Activated CD4-positive, alpha-beta memory T cell treated with anti-CD3 and anti-CD28 coated beads, Interleukin-2, amount 10 ng/mL, durations not matched to agents 7 days and 5 days (primary cell): ENCODE measurements at regions not wholly inside any gene's neighbourhood (a gene's known extent, or its start where the extent isn't known, plus 50 kb on each side); places are given as distances from the start of the nearest gene placed in this dataset.

Experiments used
- CTCF ChIA-PET: fragments of 350-600 bp; sonication (Branson Sonifier 250); formaldehyde crosslinking; loops from one replicate; lab custom pipeline; 2021; ENCODE audit warnings: antibody characterized with exemption, inconsistent platforms; lab: Charles Lee
- POLR2A ChIA-PET: fragments of 350-600 bp; sonication (Branson Sonifier 250); formaldehyde crosslinking; loops from one replicate; lab custom pipeline; 2021; ENCODE audit warnings: antibody characterized with exemption; lab: Charles Lee
- DNase-seq: peaks from one replicate; pipeline ENCODE4 v3.0.0-alpha.2; 2020
- H3K27ac Mint-ChIP-seq: one replicate; pipeline ENCODE4 v1.8.0; 2021; ENCODE audit warnings: mild to moderate bottlenecking, mixed read lengths
- H3K27me3 Mint-ChIP-seq: one replicate; pipeline ENCODE4 v1.8.0; 2021; ENCODE audit warnings: mixed read lengths
- H3K36me3 Mint-ChIP-seq: one replicate; pipeline ENCODE4 v1.8.0; 2021; ENCODE audit warnings: low read depth, mixed read lengths
- H3K4me1 Mint-ChIP-seq: one replicate; pipeline ENCODE4 v1.8.0; 2021; ENCODE audit warnings: mixed read lengths
- H3K4me3 Mint-ChIP-seq: one replicate; pipeline ENCODE4 v1.8.0; 2021; ENCODE audit warnings: mild to moderate bottlenecking, mixed read lengths
- H3K9me3 Mint-ChIP-seq: one replicate; pipeline ENCODE4 v1.8.0; 2021; ENCODE audit warnings: mixed read lengths

DNA sequence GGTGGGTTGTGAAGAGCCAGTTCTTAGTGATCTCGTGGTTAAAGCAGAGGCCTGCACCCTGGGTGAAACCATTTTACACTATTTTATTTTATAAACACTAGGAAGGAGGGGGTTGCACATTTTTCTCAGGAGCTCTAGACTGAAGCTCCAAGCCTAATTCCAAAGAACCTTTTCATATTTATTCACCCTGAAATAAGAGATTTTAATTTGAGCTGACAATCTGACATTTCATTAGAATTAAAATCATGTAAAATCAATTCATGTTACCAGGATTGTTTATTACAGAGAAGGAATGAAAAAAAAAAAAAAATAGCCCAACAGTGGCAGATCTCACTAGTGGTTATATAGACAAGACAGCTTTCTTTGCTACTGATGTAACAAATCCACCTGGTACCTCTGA, 222.5 kb upstream of the SOX4 start:
- no peaks in the 10 kb centered on the region for H3K4me1 Mint-ChIP-seq
- H3K36me3 Mint-ChIP-seq, result no peaks in the 10 kb centered on the region
- H3K27me3 Mint-ChIP-seq, result peaks cover 4% of the 10 kb centered on the region
- no peaks in the 10 kb centered on the region for H3K9me3 Mint-ChIP-seq
- ChIA-PET CTCF (no interaction called here), POLR2A (no interaction called here)
- H3K4me3 Mint-ChIP-seq, result no peak overlapping the region
- no peak for DNase-seq
- no peak overlapping the region for H3K27ac Mint-ChIP-seq

DNA sequence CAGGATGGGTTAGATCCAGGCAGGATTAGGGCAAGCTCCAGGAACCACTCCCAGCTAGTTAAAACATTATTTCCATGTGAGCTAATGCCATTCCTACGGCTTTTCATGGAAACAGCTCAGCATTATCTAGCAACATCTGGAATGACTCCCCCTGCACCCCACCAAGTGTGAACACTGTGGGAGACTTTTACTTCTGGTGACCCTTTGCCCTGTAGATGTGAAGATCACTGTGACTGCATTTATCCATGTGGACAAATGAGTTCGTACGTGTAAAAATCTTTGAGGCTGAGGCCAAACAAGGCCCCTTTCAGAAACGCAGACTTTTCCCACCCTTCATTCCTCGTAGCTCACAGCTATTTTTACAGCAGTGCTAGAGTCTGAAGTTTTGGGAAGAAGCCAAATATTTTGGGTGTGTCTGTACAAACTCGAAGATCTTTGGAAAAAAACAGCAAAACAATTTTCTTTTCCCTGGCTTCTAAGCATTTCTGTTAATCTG, 221.8 kb upstream of the SOX4 start:
- H3K4me1 Mint-ChIP-seq, result no peaks in the 10 kb centered on the region
- H3K9me3 Mint-ChIP-seq, result no peaks in the 10 kb centered on the region
- CTCF ChIA-PET, result no interaction called here
- DNase-seq, result no peak
- no peak overlapping the region for H3K27ac Mint-ChIP-seq
- no peak overlapping the region for H3K4me3 Mint-ChIP-seq
- POLR2A ChIA-PET, result no interaction called here
- peaks cover 4% of the 10 kb centered on the region for H3K27me3 Mint-ChIP-seq
- no peaks in the 10 kb centered on the region for H3K36me3 Mint-ChIP-seq

DNA sequence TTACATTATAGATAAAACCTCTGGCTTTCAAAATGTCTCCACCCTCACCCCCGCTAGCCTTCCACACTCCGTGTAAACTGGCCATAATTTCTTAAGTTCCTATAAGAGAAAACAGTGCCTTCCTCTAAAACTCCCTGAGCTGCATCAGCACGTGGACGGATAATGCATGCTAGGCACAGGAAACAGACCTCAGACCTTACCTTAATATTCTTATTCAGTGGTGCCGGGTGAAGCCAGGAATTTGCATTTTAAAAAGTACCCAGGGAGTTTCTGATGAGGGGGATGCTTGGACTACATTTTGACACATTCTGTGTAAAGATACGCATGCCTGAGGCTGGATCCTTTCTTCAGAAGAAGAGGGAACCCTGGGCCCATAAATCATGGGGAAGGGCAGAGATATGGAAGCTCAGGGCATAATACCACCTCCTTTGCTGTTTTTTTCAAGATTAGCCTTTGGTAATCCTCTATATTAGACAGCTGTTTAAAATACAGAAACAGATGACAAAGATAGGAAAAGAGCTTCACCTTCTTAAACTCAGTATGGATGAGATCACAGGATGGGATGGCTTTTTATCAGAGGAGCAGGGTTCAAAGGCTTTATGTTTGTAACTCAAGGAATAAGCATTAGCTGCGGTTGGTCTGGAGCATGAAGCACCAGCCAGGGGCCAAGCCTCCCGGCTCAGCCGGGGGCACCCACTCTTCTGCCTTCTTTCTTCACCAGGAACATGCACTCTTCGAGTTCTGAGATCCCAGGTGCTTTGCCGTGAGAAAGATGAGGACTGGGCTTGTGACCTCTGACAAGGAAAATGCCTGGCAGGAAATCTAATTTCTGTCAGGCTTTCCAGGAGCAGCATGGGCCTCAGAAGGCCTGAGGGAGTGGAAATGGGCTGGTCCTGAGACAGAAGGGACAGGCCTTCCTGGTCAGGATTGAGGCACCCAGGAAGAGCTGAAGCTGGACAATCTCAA, 218.1 kb upstream of the SOX4 start:
- CTCF ChIA-PET, result no interaction called here
- Mint-ChIP-seq H3K27me3 (peaks cover 1% of the 10 kb centered on the region), H3K4me1 (no peaks in the 10 kb centered on the region), H3K4me3 (no peak overlapping the region), H3K9me3 (no peaks in the 10 kb centered on the region), H3K36me3 (no peaks in the 10 kb centered on the region), H3K27ac (no peak overlapping the region)
- POLR2A ChIA-PET, result no interaction called here
- no peak for DNase-seq

DNA sequence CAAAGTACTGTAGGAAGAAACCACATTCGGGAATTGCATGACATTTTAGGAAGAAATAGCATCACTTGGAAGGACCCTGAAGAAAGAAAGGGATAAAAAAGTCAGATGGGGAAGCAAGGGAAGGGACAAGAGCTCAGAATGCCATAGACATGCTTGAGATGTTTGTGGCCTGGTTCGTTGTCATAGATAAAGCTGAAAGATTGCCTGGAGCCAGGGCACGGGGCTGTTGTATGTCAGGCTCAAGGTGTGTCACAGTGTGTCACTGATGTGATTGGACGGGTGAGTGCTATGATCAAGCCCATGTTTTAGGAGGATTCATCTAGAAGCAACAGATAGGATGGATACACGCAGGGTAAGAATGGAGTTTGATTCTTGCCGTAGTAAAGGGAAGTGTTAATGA, 216.2 kb upstream of the SOX4 start:
- CTCF ChIA-PET, result no interaction called here
- no peaks in the 10 kb centered on the region for H3K36me3 Mint-ChIP-seq

DNA sequence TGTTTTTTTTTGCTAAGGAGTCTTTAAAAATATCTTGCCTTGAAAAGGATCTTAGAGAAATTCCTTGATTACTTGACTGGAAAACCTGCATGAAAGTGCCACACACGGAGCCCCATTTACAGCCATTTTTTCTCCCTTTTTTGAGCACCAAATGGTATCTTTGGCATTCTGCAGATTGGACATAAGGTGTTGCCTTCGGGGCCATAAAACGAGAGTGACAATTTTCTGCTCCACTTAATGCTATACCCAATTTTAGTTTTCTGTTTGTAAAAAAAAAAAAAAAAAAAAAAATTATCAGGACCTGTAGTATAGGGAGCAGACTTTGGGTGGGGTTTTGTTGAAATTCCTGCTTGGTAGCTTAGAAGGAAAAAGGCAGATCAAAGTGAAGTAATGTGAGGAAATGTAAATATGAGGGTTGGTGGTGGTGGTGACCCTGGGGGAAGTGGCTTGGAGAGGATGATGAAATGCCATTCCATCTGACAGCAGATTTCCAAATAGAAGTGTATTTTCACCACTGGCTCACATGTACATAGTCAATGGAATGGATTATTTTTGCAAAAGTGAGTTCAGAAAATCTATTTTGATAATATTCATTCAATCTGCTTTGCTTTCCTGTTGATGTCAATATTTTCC, 212.1 kb upstream of the SOX4 start:
- Mint-ChIP-seq H3K4me1 (no peaks in the 10 kb centered on the region), H3K27ac (no peak overlapping the region), H3K4me3 (no peak overlapping the region), H3K27me3 (no peaks in the 10 kb centered on the region), H3K36me3 (no peaks in the 10 kb centered on the region), H3K9me3 (no peaks in the 10 kb centered on the region)
- POLR2A ChIA-PET, result no interaction called here
- no peak for DNase-seq
- CTCF ChIA-PET, result interaction anchor here (0.6 kb wide), 1 partner anchor 133 kb away, joined by 3 read pairs; no protein-coding TSS in a partner anchor

More for the DNA sequence above, 216.2 kb upstream of the SOX4 start:
- H3K27ac Mint-ChIP-seq, result no peak overlapping the region
- H3K27me3 Mint-ChIP-seq, result peaks cover 1% of the 10 kb centered on the region
- H3K4me3 Mint-ChIP-seq, result no peak overlapping the region
- H3K9me3 Mint-ChIP-seq, result no peaks in the 10 kb centered on the region
- H3K4me1 Mint-ChIP-seq, result no peaks in the 10 kb centered on the region
- POLR2A ChIA-PET, result no interaction called here
- DNase-seq, result no peak

DNA sequence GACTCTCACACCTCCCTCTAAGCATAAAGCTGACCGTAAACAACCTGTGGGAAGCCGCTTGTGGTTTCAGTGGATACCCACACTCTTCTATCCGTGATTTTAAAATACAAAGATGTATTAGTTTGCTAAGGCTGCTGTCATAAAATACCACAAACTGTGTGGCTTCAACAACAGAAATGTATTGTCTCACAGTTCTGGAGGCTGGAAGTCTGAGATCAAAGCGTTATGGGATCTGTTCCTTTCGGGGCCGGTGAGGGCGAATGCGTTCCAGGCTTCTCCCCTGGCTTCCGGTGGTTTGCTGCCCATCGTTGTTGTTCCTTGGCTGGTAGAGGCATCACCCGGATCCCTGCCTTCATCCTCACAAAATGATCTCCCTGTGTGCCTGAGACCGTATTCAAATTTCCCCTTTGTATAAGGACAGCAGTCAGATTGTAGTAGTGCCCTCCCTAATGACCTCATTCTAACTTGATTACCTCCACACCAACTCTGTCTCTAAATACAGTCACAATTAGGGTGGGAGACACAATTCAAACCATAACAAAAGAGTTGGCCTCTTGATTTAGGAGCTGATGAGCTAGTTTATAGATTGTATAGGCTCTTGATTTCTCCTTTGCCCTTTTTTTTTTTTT, 210.6 kb upstream of the SOX4 start:
- no peaks in the 10 kb centered on the region for H3K9me3 Mint-ChIP-seq
- CTCF ChIA-PET, result no interaction called here

DNA sequence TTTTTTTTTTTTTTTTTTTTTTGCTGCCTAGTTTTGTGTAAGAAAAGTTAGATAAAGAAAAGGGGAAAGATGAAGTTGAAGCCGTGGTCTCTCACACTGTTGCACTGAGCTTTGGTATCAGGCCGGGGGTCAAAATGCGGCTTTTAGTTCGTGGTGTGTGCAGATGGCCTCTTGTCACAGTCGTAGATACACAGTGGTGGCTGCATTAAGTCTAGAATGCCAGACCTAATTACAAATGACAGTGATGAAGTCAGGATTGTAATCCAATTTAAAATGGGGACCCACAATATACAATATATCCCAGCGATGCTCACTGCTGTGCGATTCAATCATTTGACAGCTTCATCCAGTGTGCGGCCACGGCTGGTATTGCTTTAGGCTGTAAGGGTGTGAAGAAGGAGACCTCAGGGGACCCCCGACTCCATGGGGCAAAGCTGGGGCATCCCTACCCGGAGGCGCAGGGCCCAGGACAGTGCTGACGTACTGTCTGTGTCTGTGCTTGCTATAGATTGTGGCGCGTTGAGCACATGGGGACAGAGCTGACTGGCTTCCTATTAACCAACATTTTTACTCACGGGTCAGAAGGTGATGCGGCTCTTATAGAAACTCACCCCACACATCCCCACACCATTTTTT, 210.0 kb upstream of the SOX4 start:
- Mint-ChIP-seq H3K9me3 (no peaks in the 10 kb centered on the region), H3K36me3 (no peaks in the 10 kb centered on the region), H3K27ac (no peak overlapping the region)

More for the DNA sequence above, 210.6 kb upstream of the SOX4 start:
- Mint-ChIP-seq H3K4me1 (no peaks in the 10 kb centered on the region), H3K4me3 (no peak overlapping the region), H3K36me3 (no peaks in the 10 kb centered on the region), H3K27ac (no peak overlapping the region), H3K27me3 (no peaks in the 10 kb centered on the region)
- POLR2A ChIA-PET, result no interaction called here
- DNase-seq, result no peak

DNA sequence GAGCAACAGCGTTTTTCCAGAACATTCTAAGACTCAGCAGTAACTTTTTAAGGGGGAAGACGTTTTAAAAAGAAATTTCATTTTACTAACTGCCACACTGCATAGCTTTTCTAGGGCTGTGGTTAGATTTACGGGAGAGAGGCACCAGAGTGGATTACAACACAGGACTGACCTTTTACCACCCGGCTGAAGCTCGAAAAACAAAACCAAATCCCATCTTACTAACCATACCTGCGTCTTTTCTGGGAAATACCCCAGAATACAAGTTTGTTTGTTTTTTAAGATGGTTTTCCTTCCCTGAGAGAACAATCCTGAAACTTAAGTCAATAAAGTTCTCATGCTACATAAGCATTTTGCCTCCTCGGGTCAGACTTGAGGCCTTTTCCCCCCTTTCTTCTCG, 209.3 kb upstream of the SOX4 start:
- no peaks in the 10 kb centered on the region for H3K36me3 Mint-ChIP-seq
- no peaks in the 10 kb centered on the region for H3K27me3 Mint-ChIP-seq
- H3K4me1 Mint-ChIP-seq, result no peaks in the 10 kb centered on the region
- H3K4me3 Mint-ChIP-seq, result no peak overlapping the region
- no peak overlapping the region for H3K27ac Mint-ChIP-seq
- CTCF ChIA-PET, result no interaction called here
- POLR2A ChIA-PET, result no interaction called here
- no peak for DNase-seq
- no peaks in the 10 kb centered on the region for H3K9me3 Mint-ChIP-seq

More for the DNA sequence above, 210.0 kb upstream of the SOX4 start:
- no peaks in the 10 kb centered on the region for H3K4me1 Mint-ChIP-seq
- H3K27me3 Mint-ChIP-seq, result no peaks in the 10 kb centered on the region
- no peak overlapping the region for H3K4me3 Mint-ChIP-seq
- no peak for DNase-seq
- ChIA-PET CTCF (no interaction called here), POLR2A (no interaction called here)

DNA sequence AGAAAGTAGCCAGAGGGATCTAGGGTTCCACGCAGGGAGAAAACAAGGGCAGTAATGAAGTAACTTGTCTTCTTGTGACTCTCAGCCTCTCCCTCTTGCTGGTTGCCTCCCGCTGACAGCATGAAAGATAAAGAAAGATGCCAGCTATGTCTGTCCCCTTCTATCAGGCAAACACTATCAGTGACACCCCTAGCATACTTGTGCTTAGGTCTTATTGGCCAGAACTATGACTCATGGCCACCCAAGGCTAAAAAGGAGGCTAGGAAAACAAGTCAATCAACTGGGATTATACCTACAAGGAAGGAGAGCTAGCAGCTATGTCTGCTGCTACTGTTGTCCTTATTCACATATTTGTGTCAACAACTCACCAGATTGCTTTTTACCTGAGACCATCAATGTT, 206.8 kb upstream of the SOX4 start:
- no peaks in the 10 kb centered on the region for H3K27me3 Mint-ChIP-seq
- POLR2A ChIA-PET, result no interaction called here
- H3K4me3 Mint-ChIP-seq, result no peak overlapping the region
- CTCF ChIA-PET, result no interaction called here
- no peaks in the 10 kb centered on the region for H3K4me1 Mint-ChIP-seq
- no peaks in the 10 kb centered on the region for H3K36me3 Mint-ChIP-seq
- DNase-seq, result no peak
- no peak overlapping the region for H3K27ac Mint-ChIP-seq
- peaks cover 2% of the 10 kb centered on the region for H3K9me3 Mint-ChIP-seq

DNA sequence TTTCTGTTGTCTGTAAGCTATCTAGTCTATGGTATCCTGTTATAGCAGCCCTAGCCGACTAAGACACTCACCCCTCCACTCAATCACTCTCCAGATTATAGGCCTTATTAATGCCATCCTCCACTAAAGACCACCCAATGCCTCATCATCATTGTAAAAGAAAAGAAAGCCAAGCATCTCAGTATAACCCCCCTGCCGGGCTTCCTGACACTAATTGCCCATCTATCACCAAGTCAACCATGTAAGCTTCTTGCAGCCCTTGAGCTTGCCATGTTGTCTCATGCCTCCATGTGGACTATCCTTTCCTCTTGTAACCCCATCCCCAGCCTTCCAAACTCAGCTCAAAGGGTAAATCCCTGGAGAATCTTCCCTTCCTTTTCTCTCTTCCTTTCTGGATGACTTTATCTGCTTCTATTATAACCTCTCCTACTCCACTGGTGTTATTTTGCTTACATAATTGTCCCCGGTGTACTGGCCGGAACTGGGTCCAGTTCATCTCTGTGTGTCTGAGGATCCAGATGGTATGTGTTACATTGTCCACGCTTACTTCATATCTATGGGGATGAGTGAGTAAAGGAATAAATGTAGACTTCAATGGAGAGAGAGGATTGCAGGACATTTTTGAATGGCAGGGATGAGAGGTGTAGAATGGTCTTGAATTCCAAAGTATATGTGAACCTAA, 202.9 kb upstream of the SOX4 start:
- Mint-ChIP-seq H3K36me3 (no peaks in the 10 kb centered on the region), H3K9me3 (peaks cover 2% of the 10 kb centered on the region), H3K4me1 (no peaks in the 10 kb centered on the region), H3K27ac (no peak overlapping the region), H3K4me3 (no peak overlapping the region), H3K27me3 (no peaks in the 10 kb centered on the region)
- no peak for DNase-seq
- CTCF ChIA-PET, result no interaction called here
- POLR2A ChIA-PET, result no interaction called here

DNA sequence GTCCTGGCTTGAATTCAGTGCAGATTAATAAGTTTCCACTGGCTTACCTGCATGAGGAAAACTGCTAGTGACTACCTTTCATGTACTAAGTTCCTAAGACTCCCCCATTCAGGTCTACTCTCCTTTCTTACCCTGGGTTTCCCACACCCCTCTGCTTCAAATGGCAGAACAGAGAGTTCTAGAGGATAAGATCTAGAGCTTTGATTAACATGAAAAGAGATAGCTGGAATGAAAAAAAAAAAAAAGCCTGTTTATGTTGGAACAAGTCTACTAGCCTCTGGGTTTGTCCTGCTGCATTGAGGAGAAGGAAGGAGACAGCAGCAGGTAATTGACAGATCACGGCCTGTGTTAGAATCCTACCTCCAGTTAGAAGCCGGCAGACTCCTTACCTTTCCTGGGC, 201.4 kb upstream of the SOX4 start:
- ChIA-PET CTCF (no interaction called here), POLR2A (no interaction called here)
- Mint-ChIP-seq H3K36me3 (no peaks in the 10 kb centered on the region), H3K4me3 (no peak overlapping the region), H3K27me3 (peaks cover 3% of the 10 kb centered on the region), H3K9me3 (peaks cover 2% of the 10 kb centered on the region), H3K4me1 (no peaks in the 10 kb centered on the region), H3K27ac (no peak overlapping the region)
- no peak for DNase-seq

DNA sequence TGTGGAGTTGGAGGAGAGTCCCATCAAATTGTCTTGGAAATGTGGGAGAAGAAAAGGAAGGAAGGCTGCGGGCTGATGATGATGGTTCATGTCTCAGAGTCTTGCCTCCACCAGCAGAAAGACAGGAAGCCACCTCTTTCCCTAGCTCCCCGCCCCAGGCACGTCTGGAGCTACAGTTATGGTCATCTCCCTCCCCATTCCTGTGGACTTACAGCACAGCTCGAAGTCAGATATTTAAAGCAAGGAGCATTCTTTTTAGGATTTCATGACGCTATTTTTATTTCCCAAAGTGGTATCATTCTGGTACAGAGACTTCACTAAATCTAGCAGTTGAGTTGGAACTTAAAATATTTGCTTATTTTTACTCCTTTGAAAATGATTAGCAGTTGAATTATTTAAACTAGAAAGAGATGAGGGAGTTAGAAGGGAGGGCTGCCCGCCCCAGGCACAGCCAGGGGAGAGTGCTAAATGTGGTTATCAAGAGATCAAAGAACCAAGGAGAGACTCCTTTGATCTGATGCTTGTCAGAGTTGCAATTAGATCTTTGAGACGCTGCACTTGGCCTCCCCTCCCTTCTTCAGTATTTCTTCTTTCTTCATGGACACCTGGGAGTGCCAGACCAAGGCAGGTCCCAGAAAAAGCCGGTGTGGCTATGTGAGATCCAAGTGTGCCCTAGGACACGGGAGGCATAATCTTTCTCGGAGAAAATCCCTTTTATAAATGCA, 199.9 kb upstream of the SOX4 start:
- no peak overlapping the region for H3K27ac Mint-ChIP-seq
- POLR2A ChIA-PET, result no interaction called here
- CTCF ChIA-PET, result no interaction called here
- peaks cover 2% of the 10 kb centered on the region for H3K9me3 Mint-ChIP-seq
- no peaks in the 10 kb centered on the region for H3K36me3 Mint-ChIP-seq
- peaks cover 3% of the 10 kb centered on the region for H3K27me3 Mint-ChIP-seq
- no peaks in the 10 kb centered on the region for H3K4me1 Mint-ChIP-seq
- no peak overlapping the region for H3K4me3 Mint-ChIP-seq
- DNase-seq, result no peak
